ENCODE measurements at regions not wholly inside any gene's neighbourhood (a gene's known extent, or its start where the extent isn't known, plus 50 kb on each side); places are given as distances from the start of the nearest gene placed in this dataset.
"Not testable (repeated sequence)": the region's sequence is repeated elsewhere in the genome, so short reads cannot be mapped to it uniquely, and the experiment has no call there.

DNA sequence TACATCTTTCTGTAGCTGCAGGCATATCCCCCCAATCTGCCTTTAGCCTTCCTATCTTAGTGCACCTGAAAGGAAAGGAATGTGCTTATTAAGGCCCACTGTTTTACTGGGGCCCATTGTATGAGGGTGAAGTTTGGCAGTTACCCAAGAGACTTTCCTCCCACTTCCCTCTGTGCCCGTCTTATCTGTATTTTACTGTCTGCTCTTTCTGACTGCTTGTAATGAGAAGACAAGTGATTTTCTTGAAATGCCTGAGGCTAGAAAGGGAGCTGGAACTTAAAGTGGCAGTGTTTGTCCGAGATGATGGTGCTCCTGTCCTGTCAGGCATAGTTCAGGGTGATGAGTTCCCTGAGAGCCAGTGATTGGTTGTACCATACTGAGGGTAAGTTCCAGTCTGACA is 114.7 kb downstream of the QRSL1 start:
- DNase-seq, result not testable (repeated sequence)

GRCh38 chr6:106743612-106744011 is 114.2 kb downstream of the QRSL1 start:
- no peak for DNase-seq

- DNase-seq, result no peak
Observed at GRCh38 chr6:106740287-106740686, 110.9 kb downstream of the QRSL1 start.

- no peak for DNase-seq
Observed at GRCh38 chr6:106739387-106739786, 110.0 kb downstream of the QRSL1 start.

DNA sequence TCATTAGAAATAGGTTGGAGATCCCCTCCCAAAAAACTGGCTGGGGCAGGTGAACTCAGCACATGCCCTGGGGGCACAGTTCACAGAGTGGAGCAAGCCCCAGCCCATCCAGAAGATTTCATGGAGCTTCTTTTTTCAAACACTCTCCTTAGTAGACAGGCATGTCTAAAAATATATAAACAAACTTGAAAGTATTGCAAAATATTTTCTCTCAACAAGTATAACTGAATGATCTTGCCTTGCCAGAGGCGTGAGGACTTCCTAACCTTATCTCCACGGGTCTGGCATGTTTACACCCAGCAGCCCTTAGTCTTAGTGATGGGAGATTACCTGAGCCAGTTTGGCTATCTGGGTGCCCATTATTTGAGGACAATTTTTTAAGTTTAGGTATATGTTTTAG is 107.1 kb downstream of the QRSL1 start:
- DNase-seq, result no peak

GRCh38 chr6:106735828-106736227 is 106.5 kb downstream of the QRSL1 start:
- no peak for DNase-seq

GRCh38 chr6:106735136-106735633 is 105.8 kb downstream of the QRSL1 start:
- DNase-seq, result no peak

- DNase-seq, result no peak
Observed at GRCh38 chr6:106733386-106733785, 104.0 kb downstream of the QRSL1 start.

DNA sequence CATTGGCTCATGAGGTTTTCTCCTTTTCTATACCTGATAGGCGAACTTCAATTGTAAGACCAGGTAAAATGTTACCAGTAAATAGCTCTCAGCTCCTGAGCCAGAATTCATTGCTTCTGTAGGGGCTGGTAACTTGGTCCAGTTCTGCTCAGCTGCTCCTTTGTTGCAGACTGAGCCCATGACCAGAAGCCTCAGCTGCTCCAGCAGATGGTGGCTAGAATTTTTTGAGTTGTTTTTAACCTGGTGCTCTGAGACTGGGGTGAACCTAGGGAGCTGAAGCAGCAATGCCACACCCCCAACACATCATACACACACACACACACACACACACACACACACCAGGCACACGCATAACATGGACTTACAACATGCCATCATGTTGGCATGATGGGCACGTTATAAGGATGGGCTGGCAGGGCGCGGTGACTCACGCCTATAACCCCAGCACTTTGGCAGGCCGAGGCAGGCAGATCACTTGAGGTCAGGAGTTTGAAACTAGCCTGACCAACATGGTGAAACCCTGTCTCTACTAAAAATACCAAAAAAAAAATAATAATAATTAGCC is 103.1 kb downstream of the QRSL1 start:
- no peak for DNase-seq

DNA sequence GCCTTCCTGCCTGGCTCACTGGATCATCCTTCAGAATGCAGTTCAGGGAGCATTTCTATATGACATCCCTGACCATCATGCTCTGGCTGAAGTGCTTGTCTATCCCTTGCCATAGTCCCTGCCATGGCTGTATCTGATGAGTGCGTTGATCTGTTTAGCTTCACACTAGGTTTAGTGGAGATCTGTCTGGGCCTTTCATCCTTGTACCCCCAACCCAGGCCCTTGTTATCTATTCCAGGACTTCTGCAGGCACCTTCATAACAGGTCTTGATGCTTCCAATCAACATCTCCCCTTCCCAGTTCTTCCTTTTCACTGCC is 102.4 kb downstream of the QRSL1 start:
- no peak for DNase-seq

GRCh38 chr6:106731144-106731842 is 101.9 kb downstream of the QRSL1 start:
- DNase-seq, result no peak

GRCh38 chr6:106730718-106731117 is 101.3 kb downstream of the QRSL1 start:
- no peak for DNase-seq

- DNase-seq, result no peak
Observed at GRCh38 chr6:106730264-106730663, 100.9 kb downstream of the QRSL1 start.

GRCh38 chr6:106729841-106730240 is 100.5 kb downstream of the QRSL1 start:
- no peak for DNase-seq

DNA sequence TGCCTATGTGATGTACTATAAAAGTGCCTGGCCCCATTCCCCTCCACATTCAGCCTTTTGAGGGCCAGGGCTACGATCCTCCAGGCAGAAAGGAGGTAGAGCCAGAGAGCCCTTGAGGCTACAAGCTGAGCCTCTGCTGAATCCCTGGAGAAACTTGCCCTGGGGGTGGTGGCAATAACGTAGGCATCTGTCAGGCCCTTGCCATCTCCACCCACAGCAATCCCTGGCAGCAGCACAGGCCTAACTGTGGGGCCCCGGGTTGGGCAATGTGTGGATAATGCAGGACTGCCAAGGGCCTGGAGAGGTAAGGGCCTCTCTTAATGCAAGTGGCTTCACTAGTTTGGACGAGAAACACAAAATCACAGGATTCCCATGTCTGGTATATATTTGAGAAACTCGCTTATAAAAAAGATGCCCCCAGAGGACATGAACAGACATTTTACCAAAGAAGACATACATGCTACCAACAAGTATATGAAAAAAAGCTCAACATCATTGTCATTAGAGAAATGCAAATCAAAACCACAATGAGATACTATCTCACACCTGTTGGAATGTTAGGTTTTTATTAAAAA is 99.0 kb downstream of the QRSL1 start:
- DNase-seq, result no peak

GRCh38 chr6:106727480-106728149 is 98.2 kb downstream of the QRSL1 start:
- no peak for DNase-seq

GRCh38 chr6:106724848-106725247 is 95.5 kb downstream of the QRSL1 start:
- DNase-seq, result no peak

GRCh38 chr6:106724337-106724736 is 95.0 kb downstream of the QRSL1 start:
- DNase-seq, result no peak

DNA sequence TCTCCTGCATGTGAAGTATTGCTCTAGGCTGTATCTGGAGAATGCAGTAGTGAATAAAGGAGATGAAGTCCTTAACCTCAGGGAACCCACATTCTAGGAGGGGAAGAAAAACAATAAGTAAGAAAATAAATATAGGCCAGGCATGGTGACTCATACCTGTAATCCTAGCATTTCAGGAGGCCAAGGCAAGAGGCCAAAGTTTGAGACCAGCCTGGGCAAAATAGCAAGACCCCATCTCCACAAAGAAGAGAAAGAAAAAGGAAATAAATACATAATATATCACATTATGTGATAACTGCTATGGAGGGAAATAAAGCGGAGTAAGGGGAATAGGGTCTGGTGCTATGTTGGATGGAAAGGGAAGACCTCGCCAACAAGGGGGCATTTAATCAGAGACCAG is 94.0 kb downstream of the QRSL1 start:
- DNase-seq, result not testable (repeated sequence)

- not testable (repeated sequence) for DNase-seq
Observed at GRCh38 chr6:106721189-106721588, 91.8 kb downstream of the QRSL1 start.

Data from NCI-H748 treated with DMSO at 0.1 percent for 48 hours (cell line).